Cardiac muscle cell (in vitro differentiated cells and primary cell): ENCODE measurements at regions not wholly inside any gene's neighbourhood (a gene's known extent, or its start where the extent isn't known, plus 50 kb on each side); places are given as distances from the start of the nearest gene placed in this dataset.
A peak's percentile ranks its signal among the peaks of the same experiment; 100 is the strongest.

Experiments
- DNase-seq, 2 donors: peaks; one replicate each; pipeline versions ENCODE4 v3.0.0 to v3.0.0-alpha.2; 2010 to 2017; ENCODE audit warnings: low read depth in 1 of 2, low spot score in 1 of 2
- H3K27ac ChIP-seq: fragments of 200-600 bp; sonication (generic); 2 replicates; pipeline ENCODE4 v1.5.1; 2016
- H3K27me3 ChIP-seq: fragments of 200-600 bp; sonication (generic); 2 replicates; pipeline ENCODE4 v1.6.0; 2016; ENCODE audit warnings: control low read depth
- H3K36me3 ChIP-seq: fragments of 200-600 bp; sonication (generic); 2 replicates; pipeline ENCODE4 v1.5.1; 2016; ENCODE audit warnings: control low read depth
- H3K4me1 ChIP-seq: fragments of 200-600 bp; sonication (generic); 2 replicates; pipeline ENCODE4 v1.8.1; 2017; ENCODE audit warnings: low read depth, mild to moderate bottlenecking, mixed run types
- H3K4me3 ChIP-seq: fragments of 200-600 bp; sonication (generic); 2 replicates; pipeline ENCODE4 v1.5.1; 2016; ENCODE audit warnings: mild to moderate bottlenecking
- H3K9me3 ChIP-seq: fragments of 200-600 bp; sonication (generic); 2 replicates; pipeline ENCODE4 v1.5.1; 2017; ENCODE audit warnings: low read depth, mild to moderate bottlenecking, control low read depth
- CTCF ChIP-seq: IDR thresholded peaks from 2 replicates; pipeline ENCODE4 v1.5.1; 2012; ENCODE audit warnings: low read depth, mild to moderate bottlenecking, low read length

GRCh38 chr18:53990485-53990884 is 234.0 kb downstream of the MBD2 start:
- DNase-seq, result peak in 1 of 2 donors; percentile 11
- H3K4me3 ChIP-seq, result no peak overlapping the region
- no peaks in the 10 kb centered on the region for H3K36me3 ChIP-seq
- no peaks in the 10 kb centered on the region for H3K9me3 ChIP-seq
- TF ChIP-seq CTCF, result no peak
- H3K27me3 ChIP-seq, result no peaks in the 10 kb centered on the region
- no peak overlapping the region for H3K27ac ChIP-seq
- H3K4me1 ChIP-seq, result no peaks in the 10 kb centered on the region

- H3K27me3 ChIP-seq, result no peaks in the 10 kb centered on the region
- H3K27ac ChIP-seq, result no peak overlapping the region
- TF ChIP-seq CTCF, result no peak
- peak in 1 of 2 donors; percentile 38 for DNase-seq
- no peaks in the 10 kb centered on the region for H3K9me3 ChIP-seq
- H3K36me3 ChIP-seq, result no peaks in the 10 kb centered on the region
- no peaks in the 10 kb centered on the region for H3K4me1 ChIP-seq
- no peak overlapping the region for H3K4me3 ChIP-seq
Observed at GRCh38 chr18:53984021-53984420, 240.4 kb downstream of the MBD2 start.

GRCh38 chr18:53971331-53971730 is 253.1 kb downstream of the MBD2 start:
- H3K9me3 ChIP-seq, result no peaks in the 10 kb centered on the region
- no peaks in the 10 kb centered on the region for H3K27me3 ChIP-seq
- no peak overlapping the region for H3K27ac ChIP-seq
- H3K4me3 ChIP-seq, result no peak overlapping the region
- TF ChIP-seq CTCF, result no peak
- peak in 1 of 2 donors; percentile 30 for DNase-seq
- H3K4me1 ChIP-seq, result no peaks in the 10 kb centered on the region
- no peaks in the 10 kb centered on the region for H3K36me3 ChIP-seq

- Histone ChIP-seq H3K27me3 (no peaks in the 10 kb centered on the region), H3K36me3 (no peaks in the 10 kb centered on the region), H3K27ac (no peak overlapping the region), H3K4me1 (no peaks in the 10 kb centered on the region), H3K4me3 (no peak overlapping the region), H3K9me3 (no peaks in the 10 kb centered on the region)
- TF ChIP-seq CTCF, result no peak
- no peak for DNase-seq
Observed at GRCh38 chr18:53952700-53953099, 271.8 kb downstream of the MBD2 start.

- Histone ChIP-seq H3K9me3 (no peaks in the 10 kb centered on the region), H3K4me3 (no peak overlapping the region), H3K27me3 (no peaks in the 10 kb centered on the region), H3K27ac (no peak overlapping the region), H3K4me1 (no peaks in the 10 kb centered on the region), H3K36me3 (no peaks in the 10 kb centered on the region)
- TF ChIP-seq CTCF, result no peak
- no peak for DNase-seq
Observed at GRCh38 chr18:53950545-53950944, 273.9 kb downstream of the MBD2 start.

- no peaks in the 10 kb centered on the region for H3K36me3 ChIP-seq
- no peak for TF ChIP-seq CTCF
- H3K4me3 ChIP-seq, result no peak overlapping the region
Observed at GRCh38 chr18:53948991-53949390, 275.5 kb downstream of the MBD2 start.

More at GRCh38 chr18:53948991-53949390, 275.5 kb downstream of the MBD2 start:
- no peaks in the 10 kb centered on the region for H3K27me3 ChIP-seq
- H3K4me1 ChIP-seq, result no peaks in the 10 kb centered on the region
- no peaks in the 10 kb centered on the region for H3K9me3 ChIP-seq
- no peak overlapping the region for H3K27ac ChIP-seq
- DNase-seq, result no peak
